GM12878 (cell line): ENCODE measurements at regions not wholly inside any gene's neighbourhood (a gene's known extent, or its start where the extent isn't known, plus 50 kb on each side); places are given as distances from the start of the nearest gene placed in this dataset.

Experiments used
- ATAC-seq: fragments of 200-7000 bp; cut with Tn5 transposase; 3 replicates; pipeline ENCODE4 v1.9.1; 2020; ENCODE audit warnings: mild to moderate bottlenecking, moderate library complexity
- BruUV-seq: library from RNA; stranded (reverse); fragments of 400-500 nt; replicated peaks from 2 replicates; lab custom pipeline; 2021; lab: Mats Ljungman, UMichigan
- CTCF ChIA-PET: fragments of 300-600 bp; sonication (Branson Sonifier 250); formaldehyde crosslinking; extraction: SDS; loops from one replicate; lab custom pipeline; 2021; ENCODE audit warnings: inconsistent platforms; lab: Yijun Ruan, JAX
- POLR2A ChIA-PET: fragments of 350-600 bp; formaldehyde crosslinking; extraction: SDS; loops from one replicate; lab custom pipeline; 2021; ENCODE audit warnings: inconsistent platforms; lab: Charles Lee
- RAD21 ChIA-PET: fragments of 300-600 bp; sonication (Branson Sonifier 250); formaldehyde crosslinking; loops from one replicate; lab custom pipeline; 2023; ENCODE audit warnings: antibody characterized with exemption; ENCODE audit not compliant: unreplicated experiment; lab: Charles Lee
- SMC1A ChIA-PET: fragments of 300-600 bp; sonication (Branson Sonifier 250); formaldehyde crosslinking; loops from one replicate; lab custom pipeline; 2023; ENCODE audit not compliant: unreplicated experiment, uncharacterized antibody; lab: Charles Lee
- DNase-seq: peaks from one replicate; pipeline ENCODE4 v3.0.0-alpha.2; 2011; ENCODE audit warnings: low read depth, low spot score
- FAIRE-seq: peaks from 3 replicates; lab custom pipeline; 2011; peaks lifted over from hg19 to GRCh38; lab: Jason Lieb, UNC
- H2AFZ ChIP-seq: 2 replicates; pipeline ENCODE4 v1.6.0; 2011; ENCODE audit warnings: low read depth, low read length, control low read depth; ENCODE audit not compliant: control insufficient read depth
- H3K27ac ChIP-seq: 2 replicates; pipeline ENCODE4 v1.5.1; 2011; ENCODE audit warnings: control low read depth; ENCODE audit not compliant: control insufficient read depth, insufficient read depth
- H3K27me3 ChIP-seq, 2 experiments: replicated peaks in 1 of 2; 2 replicates each; pipeline versions ENCODE4 v1.6.0 to v1.6.1; 2011; ENCODE audit warnings: low read length in 1 of 2; ENCODE audit not compliant: control insufficient read depth in 2 of 2, insufficient read depth in 2 of 2
- H3K36me3 ChIP-seq, 2 experiments: 2 replicates each; pipeline ENCODE4 v1.5.1; 2011; ENCODE audit warnings: low read length in 1 of 2; ENCODE audit not compliant: control insufficient read depth in 2 of 2, insufficient read depth in 2 of 2
- H3K4me1 ChIP-seq: 2 replicates; pipeline ENCODE4 v1.6.1; 2011; ENCODE audit warnings: mild to moderate bottlenecking, low read length, moderate library complexity, mixed read lengths; ENCODE audit not compliant: control insufficient read depth, insufficient read depth
- H3K4me2 ChIP-seq: 2 replicates; pipeline ENCODE4 v1.6.0; 2011; ENCODE audit warnings: control low read depth; ENCODE audit not compliant: control insufficient read depth, insufficient read depth
- H3K4me3 ChIP-seq: fragments of 200-600 bp; sonication (generic); 2 replicates; pipeline ENCODE4 v1.5.1; 2016
- H3K79me2 ChIP-seq: 2 replicates; pipeline ENCODE4 v1.6.0; 2011; ENCODE audit warnings: low read length; ENCODE audit not compliant: control insufficient read depth, insufficient read depth
- H3K9ac ChIP-seq: 2 replicates; pipeline ENCODE4 v1.8.0; 2011; ENCODE audit warnings: low read length, control low read depth, mixed read lengths; ENCODE audit not compliant: control insufficient read depth, insufficient read depth
- H3K9me3 ChIP-seq: replicated peaks from 3 replicates; pipeline ENCODE4 v1.5.1; 2011; ENCODE audit warnings: mild to moderate bottlenecking, low read length; ENCODE audit not compliant: control insufficient read depth, insufficient read depth
- H4K20me1 ChIP-seq: 2 replicates; pipeline ENCODE4 v1.6.0; 2011; ENCODE audit not compliant: control insufficient read depth, insufficient read depth
- ATF7 ChIP-seq: fragments of 450-650 bp; IDR thresholded peaks from 2 replicates; pipeline ENCODE4 v1.6.1; 2016; ENCODE audit warnings: low read depth, mild to moderate bottlenecking
- HDAC6 ChIP-seq: fragments of 200-600 bp; sonication (generic); IDR thresholded peaks from one replicate; pipeline ENCODE4 v1.8.0; 2017; ENCODE audit warnings: antibody characterized with exemption; ENCODE audit not compliant: unreplicated experiment
- JUNB ChIP-seq: IDR thresholded peaks from 2 replicates; pipeline ENCODE4 v1.6.1; 2016; ENCODE audit warnings: antibody characterized with exemption, mild to moderate bottlenecking
- WGBS: methylation state at CpG from one replicate; pipeline ENCODE4 v1.1.6; 2016; ENCODE audit warnings: low lambda C conversion rate; ENCODE audit not compliant: insufficient replicate concordance, insufficient coverage; ENCODE audit errors: missing lambda C conversion rate; 5-methylcytosine and 5-hydroxymethylcytosine counted together
- in situ Hi-C: fragments of 300-500 bp; cut with MboI; formaldehyde crosslinking; loops from 9 replicates; pipeline ENCODE4 v1.14.3; 2018; ENCODE audit warnings: mixed read lengths
- intact Hi-C: fragments of 100-400 bp; cut with micrococcal nuclease; formaldehyde crosslinking; loops from one replicate; pipeline ENCODE4 v1.14.2; 2022; ENCODE audit not compliant: unreplicated experiment
- TF ChIP-seq, protein P1 (sequence below): fragments of 450-650 bp; formaldehyde crosslinking; IDR thresholded peaks from 2 replicates; pipeline ENCODE4 v1.4.0; 2022; ENCODE audit warnings: mild to moderate bottlenecking, moderate library complexity

GRCh38 chr2:150619607-150620330, 132.3 kb upstream of the RND3 start (continued):
- TF ChIP-seq, protein P1, sequence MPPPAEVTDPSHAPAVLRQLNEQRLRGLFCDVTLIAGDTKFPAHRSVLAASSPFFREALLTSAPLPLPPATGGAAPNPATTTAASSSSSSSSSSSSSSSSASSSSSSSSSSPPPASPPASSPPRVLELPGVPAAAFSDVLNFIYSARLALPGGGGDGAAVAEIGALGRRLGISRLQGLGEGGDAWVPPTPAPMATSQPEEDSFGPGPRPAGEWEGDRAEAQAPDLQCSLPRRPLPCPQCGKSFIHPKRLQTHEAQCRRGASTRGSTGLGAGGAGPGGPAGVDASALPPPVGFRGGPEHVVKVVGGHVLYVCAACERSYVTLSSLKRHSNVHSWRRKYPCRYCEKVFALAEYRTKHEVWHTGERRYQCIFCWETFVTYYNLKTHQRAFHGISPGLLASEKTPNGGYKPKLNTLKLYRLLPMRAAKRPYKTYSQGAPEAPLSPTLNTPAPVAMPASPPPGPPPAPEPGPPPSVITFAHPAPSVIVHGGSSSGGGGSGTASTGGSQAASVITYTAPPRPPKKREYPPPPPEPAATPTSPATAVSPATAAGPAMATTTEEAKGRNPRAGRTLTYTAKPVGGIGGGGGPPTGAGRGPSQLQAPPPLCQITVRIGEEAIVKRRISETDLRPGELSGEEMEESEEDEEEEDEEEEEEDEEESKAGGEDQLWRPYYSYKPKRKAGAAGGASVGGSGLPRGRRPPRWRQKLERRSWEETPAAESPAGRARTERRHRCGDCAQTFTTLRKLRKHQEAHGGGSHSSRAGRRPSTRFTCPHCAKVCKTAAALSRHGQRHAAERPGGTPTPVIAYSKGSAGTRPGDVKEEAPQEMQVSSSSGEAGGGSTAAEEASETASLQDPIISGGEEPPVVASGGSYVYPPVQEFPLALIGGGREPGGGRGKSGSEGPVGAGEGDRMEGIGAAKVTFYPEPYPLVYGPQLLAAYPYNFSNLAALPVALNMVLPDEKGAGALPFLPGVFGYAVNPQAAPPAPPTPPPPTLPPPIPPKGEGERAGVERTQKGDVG (CRISPR knock-in tag) = no peak

- H3K79me2 ChIP-seq = no peaks in the 10 kb centered on the region
- 18% methylated on average over 7 of the region's 7 CpGs for WGBS
- in situ Hi-C loops = loop anchor here (10.0 kb wide), 1 partner anchor 1024 kb away; no protein-coding TSS in a partner anchor
- no peak for DNase-seq
- ChIA-PET RAD21 (interaction anchor here (0.7 to 3.9 kb wide), 7 partner anchors 9 to 146 kb away, joined by 3 to 20 read pairs (median 5); no protein-coding TSS in a partner anchor), SMC1A (interaction anchor here (0.6 to 3.0 kb wide), 12 partner anchors 10 to 194 kb away, joined by 3 to 13 read pairs (median 4); no protein-coding TSS in a partner anchor)
- no peak for FAIRE-seq
- no peak overlapping the region for H2AFZ ChIP-seq
- no peak overlapping the region for H3K9ac ChIP-seq
- H3K36me3 ChIP-seq = no peaks in the 10 kb centered on the region
- ATAC-seq = peak; percentile 67
- TF ChIP-seq JUNB = peak; percentile 49; the same call in 1 of the 2 replicates
- no peak for TF ChIP-seq HDAC6
- TF ChIP-seq ATF7 = peak; percentile 40; the same call in 1 of the 2 replicates
- TF ChIP-seq, all 136 proteins: peak for 2
- Histone ChIP-seq H4K20me1 (no peaks in the 10 kb centered on the region), H3K9me3 (no peaks in the 10 kb centered on the region), H3K4me2 (no peak overlapping the region), H3K4me3 (no peak overlapping the region), H3K4me1 (no peaks in the 10 kb centered on the region), H3K27me3 (no peaks in the 10 kb centered on the region; a peak in 1 of 4 replicates), H3K27ac (no peak overlapping the region)
- POLR2A ChIA-PET = no interaction called here
- intact Hi-C loops = no loop called here
- no TSS peak for BruUV-seq
- CTCF ChIA-PET = interaction anchor here (1.4 to 3.0 kb wide), 2 partner anchors 12 to 18 kb away, joined by 5 to 15 read pairs; no protein-coding TSS in a partner anchor
Observed at GRCh38 chr2:150618245-150618895, 130.9 kb upstream of the RND3 start.
